ENCODE measurements at regions not wholly inside any gene's neighbourhood (a gene's known extent, or its start where the extent isn't known, plus 50 kb on each side); places are given as distances from the start of the nearest gene placed in this dataset.

DNA sequence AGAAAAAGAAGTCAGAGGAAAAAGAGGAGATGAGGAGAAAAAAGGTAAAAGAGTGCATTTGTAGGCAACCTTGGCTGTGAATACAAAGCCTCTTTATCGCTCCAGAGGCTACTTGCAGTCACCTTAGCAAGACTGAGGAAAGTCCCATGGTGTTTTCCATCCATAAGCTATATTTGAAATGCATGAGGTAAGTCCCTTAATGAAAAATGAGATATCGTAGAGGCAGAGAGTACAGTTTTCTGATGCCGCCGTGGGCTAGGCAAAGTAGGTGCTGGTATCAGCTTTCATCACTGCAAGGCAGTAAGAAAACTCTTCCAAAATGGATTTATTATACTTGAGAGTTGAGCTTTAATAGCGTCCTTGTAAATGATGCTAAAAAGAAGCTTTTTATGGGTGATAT lies 186.8 kb downstream of the ASCL1 start:
- ChIA-PET CTCF (ENCODE audit: partially characterized antibody) (interaction anchor here (0.9 kb wide), 1 partner anchor 161 kb away, joined by 3 read pairs; no protein-coding TSS in a partner anchor), POLR2A (ENCODE audit: partially characterized antibody) (no interaction called here)
- Histone ChIP-seq H4K91ac (replicated peaks; ENCODE audit: insufficient read length, low read length) (no peak overlapping the region), H2BK15ac (ENCODE audit: low read length) (no peak overlapping the region), H3K4ac (replicated peaks; ENCODE audit: insufficient read length, low read depth, low read length) (no peak overlapping the region), H3K4me1 (replicated peaks in 1 of 4; ENCODE audit: control insufficient read depth in 3 of 4, insufficient read depth in 4 of 4, low read length in 3 of 4) (peaks cover 0 to 3% (median 0%) of the 10 kb centered on the region in 4 experiments; a peak in 3 of 7 replicates), H3K23ac (ENCODE audit: insufficient read length) (no peak overlapping the region), H2BK120ac (replicated peaks; ENCODE audit: low read depth, low read length) (no peak overlapping the region), H3K36me3 (ENCODE audit: control insufficient read depth in 2 of 4, insufficient read depth in 4 of 4, low read length in 3 of 4) (no peaks in the 10 kb centered on the region), H3K14ac (ENCODE audit: insufficient read length) (no peak overlapping the region), H3K18ac (ENCODE audit: extremely low read depth, low read length) (no peak overlapping the region), H2AFZ (ENCODE audit: low read length) (no peak overlapping the region), H3K79me1 (ENCODE audit: low read depth, low read length) (no peaks in the 10 kb centered on the region), H3K4me3 (ENCODE audit: extremely low read depth in 1 of 4, insufficient read depth in 2 of 4, low read depth in 3 of 4, low read length in 4 of 4) (no peak overlapping the region), H2BK12ac (ENCODE audit: low read depth, low read length) (no peak overlapping the region), H2BK20ac (ENCODE audit: low read length) (no peak overlapping the region), H2AK5ac (ENCODE audit: low read depth, low read length) (no peak overlapping the region), H3K9me3 (ENCODE audit: insufficient read depth in 2 of 2, low read depth in 1 of 2, low read length in 1 of 2) (no peaks in the 10 kb centered on the region), H4K5ac (ENCODE audit: insufficient read length, low read depth, low read length) (no peak overlapping the region), H2BK5ac (ENCODE audit: low read depth, low read length) (no peak overlapping the region), H3K4me2 (ENCODE audit: insufficient read depth in 1 of 2, low read depth in 2 of 2, low read length in 2 of 2) (no peak overlapping the region), H3K9ac (replicated peaks in 1 of 4; ENCODE audit: extremely low read depth in 1 of 4, low read depth in 3 of 4, low read length in 3 of 4) (no peak overlapping the region), H3K27me3 (replicated peaks in 1 of 4; ENCODE audit: control insufficient read depth in 3 of 4, extremely low read depth in 1 of 4, insufficient read depth in 3 of 4, low read length in 3 of 4) (no peaks in the 10 kb centered on the region), H3K56ac (replicated peaks; ENCODE audit: insufficient read length, low read depth, low read length) (no peak overlapping the region), H4K20me1 (replicated peaks in 1 of 2; ENCODE audit: control insufficient read depth in 1 of 2, insufficient read depth in 2 of 2, low read length in 2 of 2) (no peaks in the 10 kb centered on the region), H3K23me2 (ENCODE audit: low read depth, low read length) (no peaks in the 10 kb centered on the region), H3K27ac (ENCODE audit: low read depth, low read length) (no peak overlapping the region), H3K79me2 (ENCODE audit: control insufficient read depth in 1 of 2, insufficient read depth in 2 of 2, low read length in 2 of 2) (no peaks in the 10 kb centered on the region), H4K8ac (ENCODE audit: extremely low read depth, insufficient read depth, low read length) (no peak overlapping the region)
- FAIRE-seq, result no peak
- no peak for DNase-seq (ENCODE audit: low read depth in 1 of 2, low spot score in 2 of 2)
- 95% methylated on average over 5 of the region's 5 CpGs; no CpG with 5 or more reads in 1 of the 2 experiments for WGBS, 2 experiments (ENCODE audit: extremely low coverage in 1 of 2, insufficient coverage in 1 of 2, insufficient read length in 1 of 2, insufficient replicate concordance in 2 of 2, low coverage in 1 of 2, low lambda C conversion rate in 2 of 2, missing lambda C conversion rate in 1 of 2)
- TF ChIP-seq, protein P1, sequence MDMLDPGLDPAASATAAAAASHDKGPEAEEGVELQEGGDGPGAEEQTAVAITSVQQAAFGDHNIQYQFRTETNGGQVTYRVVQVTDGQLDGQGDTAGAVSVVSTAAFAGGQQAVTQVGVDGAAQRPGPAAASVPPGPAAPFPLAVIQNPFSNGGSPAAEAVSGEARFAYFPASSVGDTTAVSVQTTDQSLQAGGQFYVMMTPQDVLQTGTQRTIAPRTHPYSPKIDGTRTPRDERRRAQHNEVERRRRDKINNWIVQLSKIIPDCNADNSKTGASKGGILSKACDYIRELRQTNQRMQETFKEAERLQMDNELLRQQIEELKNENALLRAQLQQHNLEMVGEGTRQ (IDR thresholded peaks at IDR 0.05; ENCODE audit: low read length), result no peak
- TF ChIP-seq POLR2A (IDR thresholded peaks at IDR 0.05; ENCODE audit: control extremely low read depth in 1 of 2, low read depth in 2 of 2, low read length in 2 of 2) (no peak), RNF2 (IDR thresholded peaks at IDR 0.05; ENCODE audit: borderline replicate concordance, low read depth, low read length, missing control alignments, poor library complexity, severe bottlenecking) (no peak), SP1 (IDR thresholded peaks at IDR 0.05; ENCODE audit: low read depth, low read length) (no peak), SRF (IDR thresholded peaks at IDR 0.05; ENCODE audit: low read depth, low read length) (no peak), GTF2F1 (IDR thresholded peaks at IDR 0.05; ENCODE audit: borderline replicate concordance, low read depth, low read length) (no peak), TBP (IDR thresholded peaks at IDR 0.05; ENCODE audit: low read depth, low read length) (no peak), CBX8 (IDR thresholded peaks at IDR 0.05; ENCODE audit: borderline replicate concordance, low read depth, low read length) (no peak)
